H1 (cell line): ENCODE measurements at regions not wholly inside any gene's neighbourhood (a gene's known extent, or its start where the extent isn't known, plus 50 kb on each side); places are given as distances from the start of the nearest gene placed in this dataset.

Experiments used
- CTCF ChIA-PET: fragments of 300-600 bp; sonication (Branson Sonifier 250); formaldehyde crosslinking; loops from one replicate; lab custom pipeline; 2021; ENCODE audit not compliant: partially characterized antibody; lab: Charles Lee
- POLR2A ChIA-PET: fragments of 300-600 bp; sonication (Branson Sonifier 250); formaldehyde crosslinking; loops from one replicate; lab custom pipeline; 2021; ENCODE audit warnings: inconsistent platforms; ENCODE audit not compliant: partially characterized antibody; lab: Charles Lee
- DNase-seq, 2 experiments: peaks; one replicate each; pipeline versions ENCODE4 v3.0.0 to v3.0.0-alpha.2; 2010 to 2022; ENCODE audit warnings: low spot score in 2 of 2, low read depth in 1 of 2, mixed read lengths in 1 of 2
- FAIRE-seq: peaks from 2 replicates; lab custom pipeline; 2011; peaks lifted over from hg19 to GRCh38; lab: Jason Lieb, UNC
- H2AFZ ChIP-seq: 2 replicates; pipeline ENCODE4 v1.8.1; 2012; ENCODE audit warnings: low read length, inconsistent platforms
- H2AK5ac ChIP-seq: 2 replicates; pipeline ENCODE4 v1.6.1; 2013; ENCODE audit warnings: low read depth, low read length
- H2BK120ac ChIP-seq: replicated peaks from 2 replicates; pipeline ENCODE3; 2013; ENCODE audit warnings: low read depth, low read length, inconsistent platforms
- H2BK12ac ChIP-seq: 2 replicates; pipeline ENCODE4 v1.6.1; 2013; ENCODE audit warnings: low read depth, low read length
- H2BK15ac ChIP-seq: 2 replicates; pipeline ENCODE4 v1.6.1; 2013; ENCODE audit warnings: low read length
- H2BK20ac ChIP-seq: 2 replicates; pipeline ENCODE4 v1.6.1; 2013; ENCODE audit warnings: low read length
- H2BK5ac ChIP-seq: 2 replicates; pipeline ENCODE4 v1.6.1; 2013; ENCODE audit warnings: low read depth, low read length
- H3K14ac ChIP-seq: 2 replicates; pipeline ENCODE4 v1.6.1; 2013; ENCODE audit warnings: inconsistent platforms; ENCODE audit not compliant: insufficient read length
- H3K18ac ChIP-seq: 2 replicates; pipeline ENCODE4 v1.6.1; 2013; ENCODE audit warnings: low read length; ENCODE audit errors: extremely low read depth
- H3K23ac ChIP-seq: 2 replicates; pipeline ENCODE4 v1.6.1; 2013; ENCODE audit warnings: inconsistent platforms; ENCODE audit not compliant: insufficient read length
- H3K23me2 ChIP-seq: 2 replicates; pipeline ENCODE4 v1.6.1; 2013; ENCODE audit warnings: low read depth, low read length
- H3K27ac ChIP-seq: 2 replicates; pipeline ENCODE4 v1.6.1; 2011; ENCODE audit warnings: low read depth, low read length, inconsistent platforms
- H3K27me3 ChIP-seq, 4 experiments: replicated peaks in 1 of 4; 1 replicate in 1 of 4; 2 replicates in 3 of 4; pipeline versions ENCODE4 v1.6.1 to v1.8.1; 2011 to 2013; ENCODE audit warnings: low read length in 3 of 4, mild to moderate bottlenecking in 3 of 4, inconsistent platforms in 2 of 4, mixed read lengths in 2 of 4, moderate library complexity in 1 of 4; ENCODE audit not compliant: control insufficient read depth in 3 of 4, insufficient read depth in 3 of 4; ENCODE audit errors: extremely low read depth in 1 of 4
- H3K36me3 ChIP-seq, 4 experiments: 2 replicates each; pipeline versions ENCODE4 v1.6.1 to v1.8.1; 2011 to 2013; ENCODE audit warnings: mild to moderate bottlenecking in 4 of 4, low read length in 3 of 4, moderate library complexity in 2 of 4, control low read depth in 1 of 4, inconsistent platforms in 1 of 4; ENCODE audit not compliant: insufficient read depth in 4 of 4, control insufficient read depth in 2 of 4
- H3K4ac ChIP-seq: replicated peaks from 2 replicates; pipeline ENCODE3; 2013; ENCODE audit warnings: low read length, low read depth, mixed read lengths, inconsistent platforms; ENCODE audit not compliant: insufficient read length
- H3K4me1 ChIP-seq, 4 experiments: replicated peaks in 1 of 4; 1 replicate in 1 of 4; 2 replicates in 3 of 4; pipeline versions ENCODE4 v1.6.1 to v1.8.1; 2011 to 2013; ENCODE audit warnings: low read length in 3 of 4, inconsistent platforms in 2 of 4, mixed read lengths in 1 of 4; ENCODE audit not compliant: insufficient read depth in 4 of 4, control insufficient read depth in 3 of 4
- H3K4me2 ChIP-seq, 2 experiments: 2 replicates each; pipeline versions ENCODE4 v1.6.1 to v1.8.1; 2011 to 2013; ENCODE audit warnings: low read depth in 2 of 2, low read length in 2 of 2, control low read depth in 1 of 2, inconsistent platforms in 1 of 2, mild to moderate bottlenecking in 1 of 2; ENCODE audit not compliant: insufficient read depth in 1 of 2
- H3K4me3 ChIP-seq, 4 experiments: fragments of 200-600, 300-600 bp in 1 of 4; sonication (generic), shearing (Covaris generic), sonication (Bioruptor Twin) in 1 of 4; 2 replicates each; pipeline versions ENCODE4 v1.5.1 to v1.8.1; 2011 to 2016; ENCODE audit warnings: low read length in 4 of 4, low read depth in 3 of 4, control low read depth in 2 of 4, inconsistent platforms in 2 of 4, mild to moderate bottlenecking in 2 of 4, mixed read lengths in 1 of 4, moderate library complexity in 1 of 4; ENCODE audit not compliant: insufficient read depth in 2 of 4; ENCODE audit errors: extremely low read depth in 1 of 4
- H3K56ac ChIP-seq: replicated peaks from 2 replicates; pipeline ENCODE3; 2013; ENCODE audit warnings: low read depth, mild to moderate bottlenecking, mixed read lengths, low read length, inconsistent platforms; ENCODE audit not compliant: insufficient read length
- H3K79me1 ChIP-seq: 2 replicates; pipeline ENCODE4 v1.6.1; 2013; ENCODE audit warnings: low read depth, low read length, control low read depth
- H3K79me2 ChIP-seq, 2 experiments: 2 replicates each; pipeline versions ENCODE4 v1.6.1 to v1.8.1; 2012 to 2013; ENCODE audit warnings: low read length in 2 of 2, mild to moderate bottlenecking in 2 of 2, inconsistent platforms in 1 of 2; ENCODE audit not compliant: insufficient read depth in 2 of 2, control insufficient read depth in 1 of 2
- H3K9ac ChIP-seq, 4 experiments: replicated peaks in 1 of 4; 1 replicate in 1 of 4; 2 replicates in 3 of 4; pipeline versions ENCODE4 v1.6.1 to v1.8.1; 2011 to 2013; ENCODE audit warnings: low read depth in 3 of 4, low read length in 3 of 4, control low read depth in 2 of 4, mild to moderate bottlenecking in 2 of 4, moderate library complexity in 2 of 4, inconsistent platforms in 1 of 4; ENCODE audit errors: extremely low read depth in 1 of 4
- H3K9me3 ChIP-seq, 2 experiments: 2 replicates each; pipeline versions ENCODE4 v1.6.1 to v1.8.1; 2012 to 2013; ENCODE audit warnings: mild to moderate bottlenecking in 2 of 2, moderate library complexity in 2 of 2, control low read depth in 1 of 2, inconsistent platforms in 1 of 2, low read depth in 1 of 2, low read length in 1 of 2, mixed read lengths in 1 of 2; ENCODE audit not compliant: insufficient read depth in 2 of 2
- H4K20me1 ChIP-seq, 2 experiments: replicated peaks in 1 of 2; 2 replicates each; pipeline versions ENCODE3 to v1.8.1; 2011 to 2013; ENCODE audit warnings: inconsistent platforms in 2 of 2, low read length in 2 of 2, mild to moderate bottlenecking in 1 of 2; ENCODE audit not compliant: insufficient read depth in 2 of 2, control insufficient read depth in 1 of 2
- H4K5ac ChIP-seq: 2 replicates; pipeline ENCODE4 v1.6.1; 2013; ENCODE audit warnings: low read length, low read depth, mixed read lengths, inconsistent platforms; ENCODE audit not compliant: insufficient read length
- H4K8ac ChIP-seq: 2 replicates; pipeline ENCODE4 v1.8.0; 2013; ENCODE audit warnings: mild to moderate bottlenecking, moderate library complexity, low read length, inconsistent platforms; ENCODE audit not compliant: insufficient read depth; ENCODE audit errors: extremely low read depth
- H4K91ac ChIP-seq: replicated peaks from 2 replicates; pipeline ENCODE3; 2013; ENCODE audit warnings: low read length, mixed read lengths, inconsistent platforms; ENCODE audit not compliant: insufficient read length
- EGR1 ChIP-seq: IDR thresholded peaks from 2 replicates; pipeline ENCODE4 v1.6.1; 2011; ENCODE audit warnings: low read depth, low read length, borderline replicate concordance
- SP1 ChIP-seq: IDR thresholded peaks from 2 replicates; pipeline ENCODE4 v1.6.1; 2011; ENCODE audit warnings: low read depth, low read length
- WGBS, 2 experiments: shearing (Covaris generic) in 1 of 2; methylation state at CpG; one replicate each; pipeline versions ENCODE4 v1.1.6 to v1.1.7; 2013 to 2015; ENCODE audit warnings: low lambda C conversion rate in 2 of 2, mixed read lengths in 2 of 2, inconsistent platforms in 1 of 2, low coverage in 1 of 2, missing lambda C conversion rate in 1 of 2; ENCODE audit not compliant: insufficient replicate concordance in 2 of 2, insufficient coverage in 1 of 2, insufficient read length in 1 of 2; ENCODE audit errors: extremely low coverage in 1 of 2, missing lambda C conversion rate in 1 of 2; 5-methylcytosine and 5-hydroxymethylcytosine counted together

DNA sequence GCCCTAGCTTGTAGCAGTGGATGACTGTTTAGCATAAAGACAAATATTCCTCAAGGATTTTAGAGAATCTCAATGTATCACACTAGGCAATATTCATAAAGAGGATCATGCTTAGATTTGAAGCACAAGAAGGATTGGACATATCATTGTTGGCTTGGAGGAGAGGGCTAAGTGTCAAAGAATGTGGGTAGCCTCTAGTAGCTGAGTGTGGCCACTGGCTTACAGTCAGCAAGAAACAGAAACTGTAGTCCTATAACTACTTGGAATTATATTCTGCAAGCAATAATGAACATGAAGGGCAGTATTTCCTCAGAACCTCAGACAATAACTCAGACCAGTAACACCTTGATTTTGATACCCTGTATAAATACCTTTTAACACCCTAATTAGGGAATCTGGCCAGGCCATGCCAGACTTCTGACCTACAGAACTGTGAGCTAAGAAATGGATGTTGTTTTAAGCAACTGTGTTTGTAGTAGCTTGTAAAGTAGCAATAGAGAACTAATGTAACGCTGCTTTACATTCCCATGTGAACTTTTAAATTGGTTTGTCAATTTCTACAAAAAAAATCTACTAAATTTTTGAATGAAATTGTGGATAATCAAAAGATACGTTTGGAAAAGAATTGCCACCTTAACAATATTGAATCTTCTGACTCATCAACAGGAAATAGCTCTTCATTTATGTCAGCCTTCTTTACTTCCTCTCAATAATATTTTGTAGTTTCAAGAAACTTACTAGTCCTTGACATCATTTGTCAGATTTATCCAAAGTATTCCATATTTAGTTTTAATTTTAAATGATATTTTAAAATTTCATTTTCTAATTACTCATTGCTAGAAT, 65.2 kb upstream of the RSPO3 start:
- H2BK20ac ChIP-seq, result no peak overlapping the region
- no peaks in the 10 kb centered on the region for H3K9me3 ChIP-seq
- no peaks in the 10 kb centered on the region for H3K36me3 ChIP-seq
- H4K20me1 ChIP-seq, result no peaks in the 10 kb centered on the region
- no peaks in the 10 kb centered on the region for H3K27me3 ChIP-seq
- no peak overlapping the region for H3K9ac ChIP-seq
- no peaks in the 10 kb centered on the region for H3K23me2 ChIP-seq
- DNase-seq (no peak), FAIRE-seq (no peak)
- H3K4me2 ChIP-seq, result no peak overlapping the region
- no peak overlapping the region for H2AK5ac ChIP-seq
- no peak overlapping the region for H4K5ac ChIP-seq
- 90% methylated on average over 2 of the region's 2 CpGs; no CpG with 5 or more reads in 1 of the 2 experiments for WGBS, 2 experiments
- no peak overlapping the region for H2AFZ ChIP-seq
- no peak overlapping the region for H4K91ac ChIP-seq
- CTCF ChIA-PET, result interaction anchor here (0.8 kb wide), 1 partner anchor 46 kb away, joined by 3 read pairs; no protein-coding TSS in a partner anchor
- no peak overlapping the region for H3K4me3 ChIP-seq
- no peak overlapping the region for H3K27ac ChIP-seq
- H2BK15ac ChIP-seq, result no peak overlapping the region
- no peak overlapping the region for H3K23ac ChIP-seq
- H2BK5ac ChIP-seq, result no peak overlapping the region
- no peak overlapping the region for H3K4ac ChIP-seq
- POLR2A ChIA-PET, result no interaction called here
- no peak overlapping the region for H3K18ac ChIP-seq
- no peak overlapping the region for H3K56ac ChIP-seq
- no peaks in the 10 kb centered on the region for H3K4me1 ChIP-seq
- H3K79me1 ChIP-seq, result no peaks in the 10 kb centered on the region
- no peak for TF ChIP-seq EGR1
- TF ChIP-seq SP1, result no peak
- no peak overlapping the region for H2BK12ac ChIP-seq
- H3K14ac ChIP-seq, result no peak overlapping the region
- H4K8ac ChIP-seq, result no peak overlapping the region
- no peaks in the 10 kb centered on the region for H3K79me2 ChIP-seq
- no peak overlapping the region for H2BK120ac ChIP-seq
